PC-9 (cell line): ENCODE measurements at regions not wholly inside any gene's neighbourhood (a gene's known extent, or its start where the extent isn't known, plus 50 kb on each side); places are given as distances from the start of the nearest gene placed in this dataset.

Source experiments
- BruUV-seq: library from RNA; stranded (reverse); fragments of 400-500 nt; replicated peaks from 2 replicates; lab custom pipeline; 2021; lab: Mats Ljungman, UMichigan
- CTCF ChIA-PET: fragments of 300-600 bp; sonication (Branson Sonifier 250); formaldehyde crosslinking; loops from one replicate; lab custom pipeline; 2022; ENCODE audit warnings: antibody characterized with exemption; lab: Charles Lee
- POLR2A ChIA-PET: fragments of 300-600 bp; sonication (Branson Sonifier 250); formaldehyde crosslinking; loops from one replicate; lab custom pipeline; 2022; ENCODE audit warnings: antibody characterized with exemption; ENCODE audit not compliant: unreplicated experiment; lab: Charles Lee
- DNase-seq, 2 experiments: peaks; one replicate each; pipeline versions ENCODE4 v3.0.0 to v3.0.0-alpha.2; 2015 to 2022; ENCODE audit warnings: mixed read lengths in 1 of 2
- H2AFZ ChIP-seq: fragments of 200-600 bp; sonication (generic); 2 replicates; pipeline ENCODE4 v1.8.1; 2017; ENCODE audit warnings: antibody characterized with exemption
- H3F3A ChIP-seq: fragments of 200-600 bp; sonication (generic); 2 replicates; pipeline ENCODE4 v1.8.1; 2017; ENCODE audit warnings: antibody characterized with exemption, mild to moderate bottlenecking, low read depth; ENCODE audit not compliant: insufficient read depth
- H3K27ac ChIP-seq: fragments of 200-600 bp; sonication (generic); 2 replicates; pipeline ENCODE4 v1.6.1; 2016; ENCODE audit warnings: mixed run types
- H3K27me3 ChIP-seq: fragments of 200-600 bp; sonication (generic); 2 replicates; pipeline ENCODE4 v1.6.1; 2016; ENCODE audit warnings: low read depth, mixed run types; ENCODE audit not compliant: insufficient read depth
- H3K36me3 ChIP-seq: fragments of 200-600 bp; sonication (generic); 2 replicates; pipeline ENCODE4 v1.6.1; 2016; ENCODE audit warnings: low read depth, mixed run types
- H3K4me1 ChIP-seq: fragments of 200-600 bp; sonication (generic); replicated peaks from 2 replicates; pipeline ENCODE4 v1.6.1; 2016; ENCODE audit warnings: mixed run types; ENCODE audit not compliant: insufficient read depth
- H3K4me2 ChIP-seq: fragments of 200-600 bp; sonication (generic); 2 replicates; pipeline ENCODE4 v1.6.1; 2017; ENCODE audit warnings: mixed run types
- H3K4me3 ChIP-seq: fragments of 200-600 bp; sonication (generic); 2 replicates; pipeline ENCODE4 v1.6.1; 2016; ENCODE audit warnings: mixed run types
- H3K79me2 ChIP-seq: fragments of 200-600 bp; sonication (generic); 2 replicates; pipeline ENCODE4 v1.6.1; 2017; ENCODE audit warnings: low read depth, mixed run types
- H3K9me2 ChIP-seq: fragments of 200-600 bp; sonication (generic); 2 replicates; pipeline ENCODE4 v1.8.1; 2017; ENCODE audit warnings: mild to moderate bottlenecking; ENCODE audit not compliant: insufficient read depth
- H3K9me3 ChIP-seq: fragments of 200-600 bp; sonication (generic); 2 replicates; pipeline ENCODE4 v1.8.1; 2016; ENCODE audit warnings: low read depth; ENCODE audit not compliant: insufficient read depth
- H4K20me1 ChIP-seq: fragments of 200-600 bp; sonication (generic); 2 replicates; pipeline ENCODE4 v1.8.1; 2017; ENCODE audit not compliant: insufficient read depth
- CTCF ChIP-seq: fragments of 200-600 bp; sonication (generic); conservative IDR thresholded peaks from 2 replicates; pipeline ENCODE4 v1.6.1; 2017; ENCODE audit warnings: mixed run types, antibody characterized with exemption, mild to moderate bottlenecking, moderate library complexity
- EZH2 ChIP-seq: fragments of 200-600 bp; sonication (generic); IDR thresholded peaks from 2 replicates; pipeline ENCODE4 v1.8.0; 2017; ENCODE audit warnings: antibody characterized with exemption, low read depth
- intact Hi-C: fragments of 100-400 bp; cut with micrococcal nuclease; formaldehyde crosslinking; loops from one replicate; pipeline ENCODE4 v1.10.0; 2022; ENCODE audit not compliant: unreplicated experiment

- Histone ChIP-seq H3K9me2 (no peaks in the 10 kb centered on the region), H2AFZ (no peak overlapping the region), H4K20me1 (no peaks in the 10 kb centered on the region), H3K27me3 (no peaks in the 10 kb centered on the region), H3F3A (no peaks in the 10 kb centered on the region), H3K4me1 (no peaks in the 10 kb centered on the region), H3K4me3 (no peak overlapping the region), H3K4me2 (no peak overlapping the region), H3K79me2 (no peaks in the 10 kb centered on the region), H3K36me3 (no peaks in the 10 kb centered on the region), H3K9me3 (no peaks in the 10 kb centered on the region), H3K27ac (no peak overlapping the region)
- no TSS peak for BruUV-seq
- intact Hi-C loops = no loop called here
- no peak for DNase-seq
- ChIA-PET POLR2A (no interaction called here), CTCF (no interaction called here)
- TF ChIP-seq EZH2 (no peak), CTCF (no peak)
Observed at GRCh38 chr4:173748353-173748752, 218.3 kb upstream of the HAND2 start.

- Histone ChIP-seq H2AFZ (no peak overlapping the region), H3K36me3 (no peaks in the 10 kb centered on the region), H3K4me3 (no peak overlapping the region), H3F3A (no peaks in the 10 kb centered on the region), H3K27me3 (no peaks in the 10 kb centered on the region), H3K79me2 (no peaks in the 10 kb centered on the region), H4K20me1 (no peaks in the 10 kb centered on the region), H3K9me2 (no peaks in the 10 kb centered on the region), H3K9me3 (no peaks in the 10 kb centered on the region), H3K4me1 (no peaks in the 10 kb centered on the region), H3K27ac (no peak overlapping the region), H3K4me2 (no peak overlapping the region)
- POLR2A ChIA-PET = no interaction called here
- CTCF ChIA-PET = no interaction called here
- BruUV-seq = no TSS peak
- intact Hi-C loops = no loop called here
- DNase-seq = no peak
- no peak for TF ChIP-seq CTCF
Observed at GRCh38 chr4:173747537-173748257, 217.7 kb upstream of the HAND2 start.

DNA sequence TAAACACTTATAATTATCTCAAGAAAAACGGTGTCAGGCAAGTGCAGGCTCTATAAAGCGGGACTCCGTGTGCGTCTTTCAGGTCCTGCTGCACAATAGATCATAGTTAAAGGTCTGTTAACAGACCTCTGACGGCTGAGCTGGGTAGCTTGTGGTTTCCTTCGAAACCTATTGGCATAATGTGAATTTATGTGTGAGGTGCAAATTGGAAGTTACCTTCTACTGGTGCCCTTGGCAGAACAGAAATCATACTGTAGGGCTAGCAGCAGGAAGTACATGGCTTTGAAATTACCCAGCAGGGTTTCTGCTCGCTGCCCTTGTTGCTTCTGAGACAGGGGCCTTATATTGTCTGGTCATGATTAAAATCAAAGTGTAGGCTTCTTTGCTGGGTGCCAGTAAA is 216.4 kb upstream of the HAND2 start:
- Histone ChIP-seq H3F3A (no peaks in the 10 kb centered on the region), H3K4me2 (no peak overlapping the region), H3K4me3 (no peak overlapping the region), H3K4me1 (no peaks in the 10 kb centered on the region), H3K27ac (no peak overlapping the region), H3K27me3 (no peaks in the 10 kb centered on the region), H4K20me1 (no peaks in the 10 kb centered on the region), H3K36me3 (no peaks in the 10 kb centered on the region), H3K79me2 (no peaks in the 10 kb centered on the region), H3K9me3 (no peaks in the 10 kb centered on the region), H3K9me2 (no peaks in the 10 kb centered on the region), H2AFZ (no peak overlapping the region)
- TF ChIP-seq CTCF (no peak), EZH2 (no peak)
- DNase-seq = no peak
- intact Hi-C loops = no loop called here
- BruUV-seq = no TSS peak
- CTCF ChIA-PET = no interaction called here
- POLR2A ChIA-PET = no interaction called here
